WTC11 (cell line): ENCODE measurements at regions not wholly inside any gene's neighbourhood (a gene's known extent, or its start where the extent isn't known, plus 50 kb on each side); places are given as distances from the start of the nearest gene placed in this dataset.

ENCODE experiments used
- ATAC-seq: fragments of 200-7000 bp; cut with Tn5 transposase; 2 replicates; pipeline ENCODE4 v1.10.0; 2021; ENCODE audit warnings: mild to moderate bottlenecking, moderate library complexity
- CTCF ChIA-PET: fragments of 300-600 bp; sonication (Branson Sonifier 250); formaldehyde crosslinking; loops from one replicate; lab custom pipeline; 2021; ENCODE audit warnings: antibody characterized with exemption; lab: Charles Lee
- POLR2A ChIA-PET: fragments of 350-600 bp; sonication (Branson Sonifier 250); formaldehyde crosslinking; loops from one replicate; lab custom pipeline; 2021; ENCODE audit warnings: antibody characterized with exemption; lab: Charles Lee
- DNase-seq: peaks from one replicate; pipeline ENCODE4 v3.0.0; 2021; ENCODE audit warnings: low spot score
- H3K27ac Mint-ChIP-seq: 2 replicates; pipeline ENCODE4 v1.8.0; 2021; ENCODE audit warnings: mixed read lengths
- H3K27me3 Mint-ChIP-seq: 2 replicates; pipeline ENCODE4 v1.8.0; 2021; ENCODE audit warnings: low read depth, mild to moderate bottlenecking, moderate library complexity, mixed read lengths
- H3K36me3 Mint-ChIP-seq: 2 replicates; pipeline ENCODE4 v1.8.0; 2021; ENCODE audit warnings: mixed read lengths
- H3K4me1 Mint-ChIP-seq: 2 replicates; pipeline ENCODE4 v1.8.0; 2022; ENCODE audit warnings: mixed read lengths
- H3K4me3 Mint-ChIP-seq: 2 replicates; pipeline ENCODE4 v1.8.0; 2021; ENCODE audit warnings: mild to moderate bottlenecking, moderate library complexity, mixed read lengths
- H3K9me3 Mint-ChIP-seq: 2 replicates; pipeline ENCODE4 v1.8.0; 2021; ENCODE audit warnings: mixed read lengths
- ATF2 ChIP-seq: sonication (generic); formaldehyde crosslinking; IDR thresholded peaks from 2 replicates; pipeline ENCODE4 v1.8.1; 2022; ENCODE audit warnings: low read depth, missing genetic modification reagents, borderline replicate concordance
- ATF6 ChIP-seq: sonication (generic); formaldehyde crosslinking; IDR thresholded peaks from 2 replicates; pipeline ENCODE4 v1.8.1; 2023; ENCODE audit warnings: mild to moderate bottlenecking, missing genetic modification reagents
- CREM ChIP-seq: sonication (generic); formaldehyde crosslinking; IDR thresholded peaks from 2 replicates; pipeline ENCODE4 v1.8.1; 2022; ENCODE audit warnings: mild to moderate bottlenecking, missing genetic modification reagents, moderate library complexity
- E2F1 ChIP-seq: sonication (generic); formaldehyde crosslinking; IDR thresholded peaks from 2 replicates; pipeline ENCODE4 v1.8.0; 2022; ENCODE audit warnings: mild to moderate bottlenecking, missing genetic modification reagents
- GRHL2 ChIP-seq: fragments of 250-450 bp; sonication (Bioruptor Pico); IDR thresholded peaks from 2 replicates; pipeline ENCODE4 v1.8.0; 2022; ENCODE audit warnings: mild to moderate bottlenecking, moderate library complexity; ENCODE audit not compliant: insufficient replicate concordance, severe bottlenecking
- MXD4 ChIP-seq: fragments of 250-450 bp; sonication (Bioruptor Pico); IDR thresholded peaks from 2 replicates; pipeline ENCODE4 v1.8.0; 2021; ENCODE audit warnings: mild to moderate bottlenecking, moderate library complexity, borderline replicate concordance
- NFE2L1 ChIP-seq: sonication (generic); formaldehyde crosslinking; IDR thresholded peaks from 2 replicates; pipeline ENCODE4 v1.8.1; 2023; ENCODE audit warnings: missing genetic modification reagents
- PRDM15 ChIP-seq: sonication (generic); formaldehyde crosslinking; IDR thresholded peaks from 2 replicates; pipeline ENCODE4 v1.8.0; 2022; ENCODE audit warnings: missing genetic modification reagents
- PRRX2 ChIP-seq: fragments of 250-450 bp; sonication (Bioruptor Pico); IDR thresholded peaks from 2 replicates; pipeline ENCODE4 v1.8.0; 2021; ENCODE audit warnings: mild to moderate bottlenecking
- SMAD3 ChIP-seq: sonication (generic); formaldehyde crosslinking; IDR thresholded peaks from 2 replicates; pipeline ENCODE4 v1.8.0; 2022; ENCODE audit warnings: missing genetic modification reagents, mild to moderate bottlenecking, borderline replicate concordance
- TEAD4 ChIP-seq: sonication (generic); formaldehyde crosslinking; IDR thresholded peaks from 2 replicates; pipeline ENCODE4 v1.8.0; 2022; ENCODE audit warnings: mild to moderate bottlenecking, missing genetic modification reagents
- TP53 ChIP-seq: sonication (generic); formaldehyde crosslinking; IDR thresholded peaks from 2 replicates; pipeline ENCODE4 v1.8.1; 2023; ENCODE audit warnings: mild to moderate bottlenecking, missing genetic modification reagents
- ZBTB21 ChIP-seq: sonication (generic); formaldehyde crosslinking; IDR thresholded peaks from 2 replicates; pipeline ENCODE4 v1.8.1; 2023; ENCODE audit warnings: mild to moderate bottlenecking, missing genetic modification reagents, borderline replicate concordance
- ZNF138 ChIP-seq: sonication (generic); formaldehyde crosslinking; conservative IDR thresholded peaks from 2 replicates; pipeline ENCODE4 v1.8.1; 2022; ENCODE audit warnings: mild to moderate bottlenecking, moderate library complexity, missing genetic modification reagents
- ZNF263 ChIP-seq: sonication (generic); formaldehyde crosslinking; IDR thresholded peaks from 2 replicates; pipeline ENCODE4 v1.8.1; 2022; ENCODE audit warnings: low read depth, mild to moderate bottlenecking, moderate library complexity, missing genetic modification reagents
- ZNF317 ChIP-seq: sonication (generic); formaldehyde crosslinking; IDR thresholded peaks from 2 replicates; pipeline ENCODE4 v1.8.1; 2023; ENCODE audit warnings: low read depth, mild to moderate bottlenecking, moderate library complexity, missing genetic modification reagents, borderline replicate concordance
- ZNF396 ChIP-seq: fragments of 250-450 bp; sonication (Bioruptor Pico); IDR thresholded peaks from 2 replicates; pipeline ENCODE4 v1.8.0; 2021; ENCODE audit warnings: mild to moderate bottlenecking, moderate library complexity, borderline replicate concordance
- ZNF671 ChIP-seq: fragments of 250-450 bp; sonication (Bioruptor Pico); IDR thresholded peaks from 2 replicates; pipeline ENCODE4 v1.8.0; 2021; ENCODE audit warnings: mild to moderate bottlenecking
- TF ChIP-seq, protein P1 (sequence below): sonication (generic); formaldehyde crosslinking; IDR thresholded peaks from 2 replicates; pipeline ENCODE4 v1.8.0; 2022; ENCODE audit warnings: mild to moderate bottlenecking, missing genetic modification reagents
- TF ChIP-seq, protein P2 (sequence below): fragments of 200-600 bp; IDR thresholded peaks from 2 replicates; pipeline ENCODE4 v1.8.0; 2022; ENCODE audit warnings: antibody characterized with exemption
- TF ChIP-seq, protein P3 (sequence below): sonication (generic); formaldehyde crosslinking; IDR thresholded peaks from 2 replicates; pipeline ENCODE4 v1.8.1; 2023; ENCODE audit warnings: mild to moderate bottlenecking, missing genetic modification reagents, moderate library complexity

DNA sequence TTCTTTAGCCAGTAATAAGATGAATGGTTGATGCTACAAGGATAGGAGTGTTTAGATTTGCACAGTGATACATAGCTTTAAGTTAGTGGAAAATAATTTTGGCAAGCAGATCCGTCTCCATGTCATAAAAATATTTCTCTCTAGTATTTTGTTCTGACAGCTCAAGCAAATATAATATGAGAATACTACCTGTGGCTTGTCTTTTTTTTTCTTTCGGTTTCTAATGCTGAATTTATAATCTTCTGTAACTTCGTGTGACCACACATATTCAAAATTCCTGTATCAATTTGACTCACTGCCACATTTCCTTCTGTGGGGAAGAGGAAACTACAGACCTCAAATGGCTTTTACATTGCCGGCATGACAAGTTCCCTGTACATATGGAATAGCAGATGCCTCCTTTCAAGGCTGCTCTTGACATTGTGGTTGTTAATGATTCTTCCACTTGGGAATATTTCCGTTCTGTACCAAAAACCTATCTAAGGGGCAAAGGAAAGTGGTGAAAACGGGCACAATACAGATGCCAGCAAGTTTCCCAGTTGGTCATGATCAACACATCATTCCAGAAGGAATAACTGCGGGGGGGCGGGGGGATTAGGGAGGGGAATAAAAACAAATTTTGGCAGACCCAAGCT lies 103.6 kb upstream of the CCDC91 start:
- no peak for ATAC-seq
- Mint-ChIP-seq H3K36me3 (no peaks in the 10 kb centered on the region), H3K4me3 (no peak overlapping the region)
- POLR2A ChIA-PET = no interaction called here
- no peak for TF ChIP-seq MXD4 (CRISPR knock-in tag)
- no peak for TF ChIP-seq ZNF138
- no peak for TF ChIP-seq TP53
- no peak for TF ChIP-seq NFE2L1 (CRISPR knock-in tag)
- no peak for TF ChIP-seq TEAD4 (CRISPR knock-in tag)
- no peak for TF ChIP-seq ZNF317 (CRISPR knock-in tag)
- no peak for TF ChIP-seq PRRX2 (CRISPR knock-in tag)
- no peak for TF ChIP-seq CREM (CRISPR knock-in tag)
- no peak for TF ChIP-seq ATF6 (CRISPR knock-in tag)
- TF ChIP-seq, protein P1, sequence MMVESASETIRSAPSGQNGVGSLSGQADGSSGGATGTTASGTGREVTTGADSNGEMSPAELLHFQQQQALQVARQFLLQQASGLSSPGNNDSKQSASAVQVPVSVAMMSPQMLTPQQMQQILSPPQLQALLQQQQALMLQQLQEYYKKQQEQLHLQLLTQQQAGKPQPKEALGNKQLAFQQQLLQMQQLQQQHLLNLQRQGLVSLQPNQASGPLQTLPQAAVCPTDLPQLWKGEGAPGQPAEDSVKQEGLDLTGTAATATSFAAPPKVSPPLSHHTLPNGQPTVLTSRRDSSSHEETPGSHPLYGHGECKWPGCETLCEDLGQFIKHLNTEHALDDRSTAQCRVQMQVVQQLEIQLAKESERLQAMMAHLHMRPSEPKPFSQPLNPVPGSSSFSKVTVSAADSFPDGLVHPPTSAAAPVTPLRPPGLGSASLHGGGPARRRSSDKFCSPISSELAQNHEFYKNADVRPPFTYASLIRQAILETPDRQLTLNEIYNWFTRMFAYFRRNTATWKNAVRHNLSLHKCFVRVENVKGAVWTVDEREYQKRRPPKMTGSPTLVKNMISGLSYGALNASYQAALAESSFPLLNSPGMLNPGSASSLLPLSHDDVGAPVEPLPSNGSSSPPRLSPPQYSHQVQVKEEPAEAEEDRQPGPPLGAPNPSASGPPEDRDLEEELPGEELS = no peak
- TF ChIP-seq ZNF263 (CRISPR knock-in tag) = no peak
- no peak for TF ChIP-seq ZNF396
- TF ChIP-seq E2F1 (CRISPR knock-in tag) = no peak
- TF ChIP-seq ZBTB21 = no peak
- no peak for TF ChIP-seq ZNF671 (CRISPR knock-in tag)
- TF ChIP-seq SMAD3 (CRISPR knock-in tag) = no peak
- TF ChIP-seq GRHL2 (CRISPR knock-in tag) = no peak
- TF ChIP-seq, protein P2, sequence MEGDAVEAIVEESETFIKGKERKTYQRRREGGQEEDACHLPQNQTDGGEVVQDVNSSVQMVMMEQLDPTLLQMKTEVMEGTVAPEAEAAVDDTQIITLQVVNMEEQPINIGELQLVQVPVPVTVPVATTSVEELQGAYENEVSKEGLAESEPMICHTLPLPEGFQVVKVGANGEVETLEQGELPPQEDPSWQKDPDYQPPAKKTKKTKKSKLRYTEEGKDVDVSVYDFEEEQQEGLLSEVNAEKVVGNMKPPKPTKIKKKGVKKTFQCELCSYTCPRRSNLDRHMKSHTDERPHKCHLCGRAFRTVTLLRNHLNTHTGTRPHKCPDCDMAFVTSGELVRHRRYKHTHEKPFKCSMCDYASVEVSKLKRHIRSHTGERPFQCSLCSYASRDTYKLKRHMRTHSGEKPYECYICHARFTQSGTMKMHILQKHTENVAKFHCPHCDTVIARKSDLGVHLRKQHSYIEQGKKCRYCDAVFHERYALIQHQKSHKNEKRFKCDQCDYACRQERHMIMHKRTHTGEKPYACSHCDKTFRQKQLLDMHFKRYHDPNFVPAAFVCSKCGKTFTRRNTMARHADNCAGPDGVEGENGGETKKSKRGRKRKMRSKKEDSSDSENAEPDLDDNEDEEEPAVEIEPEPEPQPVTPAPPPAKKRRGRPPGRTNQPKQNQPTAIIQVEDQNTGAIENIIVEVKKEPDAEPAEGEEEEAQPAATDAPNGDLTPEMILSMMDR = no peak
- TF ChIP-seq, all 79 proteins: peak for 0
- DNase-seq = no peak
- Mint-ChIP-seq H3K27ac (no peak overlapping the region), H3K9me3 (no peaks in the 10 kb centered on the region), H3K4me1 (peaks cover 18% of the 10 kb centered on the region), H3K27me3 (no peaks in the 10 kb centered on the region)
- CTCF ChIA-PET = no interaction called here

- DNase-seq = no peak
- no peak overlapping the region for H3K4me3 Mint-ChIP-seq
- H3K4me1 Mint-ChIP-seq = peaks cover 18% of the 10 kb centered on the region
- 0 out of 2 replicates have a peak, but pooled peaks have one; percentile 38 for ATAC-seq
- ChIA-PET CTCF (no interaction called here), POLR2A (no interaction called here)
- H3K27me3 Mint-ChIP-seq = no peaks in the 10 kb centered on the region; the same call in 1 of the 2 replicates
- H3K9me3 Mint-ChIP-seq = no peaks in the 10 kb centered on the region
- no peak overlapping the region; the same call in 1 of the 2 replicates for H3K27ac Mint-ChIP-seq
- H3K36me3 Mint-ChIP-seq = no peaks in the 10 kb centered on the region
- TF ChIP-seq, protein P3, sequence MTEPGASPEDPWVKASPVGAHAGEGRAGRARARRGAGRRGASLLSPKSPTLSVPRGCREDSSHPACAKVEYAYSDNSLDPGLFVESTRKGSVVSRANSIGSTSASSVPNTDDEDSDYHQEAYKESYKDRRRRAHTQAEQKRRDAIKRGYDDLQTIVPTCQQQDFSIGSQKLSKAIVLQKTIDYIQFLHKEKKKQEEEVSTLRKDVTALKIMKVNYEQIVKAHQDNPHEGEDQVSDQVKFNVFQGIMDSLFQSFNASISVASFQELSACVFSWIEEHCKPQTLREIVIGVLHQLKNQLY = no peak
- TF ChIP-seq ATF2 (CRISPR knock-in tag) (no peak), PRDM15 (CRISPR knock-in tag) (no peak)
Measured at GRCh38 chr12:28088566-28089272, 101.5 kb upstream of the CCDC91 start.
